Activated CD4-positive, alpha-beta T cell treated with anti-CD3 and anti-CD28 coated beads, Interleukin-2, amount 50 U/mL, for 24 hours (primary cell): ENCODE measurements at regions not wholly inside any gene's neighbourhood (a gene's known extent, or its start where the extent isn't known, plus 50 kb on each side); places are given as distances from the start of the nearest gene placed in this dataset.
"Not testable (repeated sequence)": the region's sequence is repeated elsewhere in the genome, so short reads cannot be mapped to it uniquely, and the experiment has no call there.

Experiments
- DNase-seq, 2 donors: peaks; one replicate each; pipeline ENCODE4 v3.0.0-alpha.2; 2020; ENCODE audit warnings: low read depth in 1 of 2, low spot score in 1 of 2

DNA sequence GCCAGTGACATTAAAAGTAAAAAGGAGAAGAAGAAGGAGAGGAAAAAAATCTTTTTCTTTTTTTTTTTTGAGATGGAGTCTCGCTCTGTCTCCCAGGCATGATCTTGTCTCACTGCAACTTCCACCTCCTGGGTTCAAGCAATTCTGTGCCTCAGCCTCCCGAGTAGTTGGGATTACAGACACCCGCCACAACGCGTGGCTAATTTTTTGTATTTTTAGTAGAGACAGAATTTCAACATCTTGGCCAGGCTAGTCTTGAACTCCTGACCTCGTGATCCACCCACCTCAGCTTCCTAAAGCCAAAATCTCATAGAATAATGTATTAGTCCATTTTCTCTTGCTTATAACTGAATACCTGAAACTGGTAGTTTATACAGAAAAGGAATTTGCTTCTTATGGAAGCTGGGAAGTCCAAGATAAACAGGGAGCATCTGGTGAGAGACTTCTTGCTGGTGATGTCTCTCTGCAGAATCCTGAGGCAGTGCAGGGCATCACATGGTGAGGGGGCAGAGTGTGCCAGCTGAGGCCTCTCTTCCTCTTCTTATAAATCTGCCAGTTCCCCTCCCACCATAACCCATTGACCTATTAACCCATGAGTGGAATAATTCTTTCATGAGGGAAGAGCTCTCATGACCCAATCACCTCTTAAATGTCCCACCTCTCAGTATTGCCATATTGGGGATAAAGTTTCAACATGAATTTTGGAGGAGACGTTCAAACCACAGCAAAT lies 466.3 kb downstream of the GADD45G start:
- DNase-seq: no peak

DNA sequence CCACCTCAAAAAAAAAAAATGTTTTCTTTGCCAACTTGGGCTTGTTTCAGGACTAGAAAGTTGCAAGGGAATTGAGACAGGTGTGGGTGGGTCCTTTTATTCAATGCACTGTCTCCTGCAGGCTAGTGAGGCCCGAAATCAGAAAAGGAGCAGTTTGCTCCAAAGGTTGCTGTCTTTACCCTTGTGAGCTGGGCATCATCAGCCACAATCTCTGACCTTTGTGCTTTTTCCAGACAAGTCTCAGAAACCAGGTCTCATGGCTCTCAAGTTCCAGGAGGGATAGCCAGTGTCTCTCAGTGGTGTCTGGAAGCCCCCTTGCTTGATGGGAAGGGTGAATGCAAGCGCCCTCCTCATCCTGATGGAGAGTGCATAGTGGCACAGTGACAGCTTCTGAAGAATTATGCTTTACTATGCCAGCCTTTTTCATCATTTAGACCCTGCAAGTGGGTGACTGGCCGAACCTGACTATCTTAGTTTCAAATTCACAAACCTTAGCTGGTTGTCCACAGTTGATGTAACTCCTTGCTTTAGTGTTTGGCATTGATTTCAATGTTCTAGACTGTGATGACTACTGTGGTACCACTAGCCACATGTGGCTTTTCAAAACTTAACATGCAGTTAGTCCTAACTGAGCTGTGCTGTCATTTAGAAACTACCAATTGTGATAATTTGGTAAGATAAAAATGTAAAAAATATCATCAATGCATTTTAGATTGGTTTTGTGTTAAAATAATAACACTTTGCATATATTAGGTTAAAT lies 468.6 kb downstream of the GADD45G start:
- DNase-seq: no peak

DNA sequence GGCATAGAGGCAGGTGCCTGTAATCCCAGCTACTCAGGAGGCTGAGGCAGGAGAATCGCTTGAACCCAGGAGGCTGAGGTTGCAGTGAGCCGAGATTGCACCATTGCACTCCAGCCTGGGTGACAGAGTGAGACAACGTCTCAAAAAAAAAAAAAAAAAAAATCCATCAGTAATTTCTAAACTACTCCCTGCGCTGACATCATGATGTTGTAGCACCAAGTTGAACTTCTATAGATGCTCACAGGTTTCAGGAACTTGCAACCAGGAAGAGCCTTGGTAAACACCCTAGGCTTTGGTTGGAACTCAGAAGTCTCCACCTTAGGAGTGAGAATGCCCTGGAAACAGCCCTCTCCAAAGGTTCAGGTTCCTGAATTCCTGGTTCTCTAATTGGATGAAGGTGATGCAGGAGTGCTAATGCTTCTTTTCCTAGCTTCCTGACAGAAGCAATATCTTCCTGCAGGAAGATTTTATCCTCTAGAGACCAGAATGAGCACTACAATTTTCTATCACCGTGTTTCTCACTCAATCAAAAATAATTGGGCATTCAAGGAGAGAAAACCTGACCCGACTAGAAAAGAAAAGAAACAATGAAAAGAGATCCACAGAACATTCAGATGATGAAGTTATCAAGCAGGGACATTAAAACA lies 469.6 kb downstream of the GADD45G start:
- no peak for DNase-seq

DNA sequence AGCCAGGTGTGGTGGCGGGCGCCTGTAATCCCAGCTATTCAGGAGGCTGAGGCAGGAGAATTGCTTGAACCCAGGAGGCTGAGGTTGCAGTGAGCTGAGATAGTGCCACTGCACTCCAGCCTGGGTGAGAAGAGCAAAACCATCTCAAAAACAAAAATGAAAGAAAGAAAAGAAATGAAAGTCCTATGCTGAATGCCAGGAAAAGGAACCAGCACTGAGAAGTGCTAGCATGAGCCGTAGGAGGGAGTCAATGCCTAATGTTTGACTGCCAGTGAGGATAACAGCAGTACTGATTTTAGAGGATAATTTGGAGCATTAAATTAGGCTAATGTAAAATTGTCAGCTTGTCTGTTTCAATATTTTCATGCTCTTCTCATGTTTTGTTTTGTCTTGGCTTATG lies 472.8 kb downstream of the GADD45G start:
- DNase-seq: not testable (repeated sequence)

DNA sequence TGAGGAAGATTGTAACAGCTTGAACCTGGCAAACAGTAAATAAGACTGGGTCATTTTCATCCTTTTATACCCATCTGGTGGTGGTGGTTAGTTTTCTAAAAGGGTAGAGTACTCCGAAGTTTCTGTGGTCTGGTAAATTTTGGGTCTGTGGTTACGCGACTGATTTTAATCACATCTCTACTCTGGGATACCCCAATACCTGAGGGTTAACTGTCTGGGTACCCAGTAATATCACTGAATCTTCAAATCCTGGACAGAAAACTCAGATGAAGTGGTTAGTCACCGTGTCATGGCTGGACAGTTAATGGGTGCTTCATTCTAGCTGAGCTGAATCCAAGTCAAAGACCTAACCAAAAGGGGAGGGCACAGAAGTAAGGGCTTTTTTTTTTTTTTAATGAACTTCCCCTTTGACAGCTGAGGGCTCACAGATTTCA lies 474.2 kb downstream of the GADD45G start:
- no peak for DNase-seq

DNA sequence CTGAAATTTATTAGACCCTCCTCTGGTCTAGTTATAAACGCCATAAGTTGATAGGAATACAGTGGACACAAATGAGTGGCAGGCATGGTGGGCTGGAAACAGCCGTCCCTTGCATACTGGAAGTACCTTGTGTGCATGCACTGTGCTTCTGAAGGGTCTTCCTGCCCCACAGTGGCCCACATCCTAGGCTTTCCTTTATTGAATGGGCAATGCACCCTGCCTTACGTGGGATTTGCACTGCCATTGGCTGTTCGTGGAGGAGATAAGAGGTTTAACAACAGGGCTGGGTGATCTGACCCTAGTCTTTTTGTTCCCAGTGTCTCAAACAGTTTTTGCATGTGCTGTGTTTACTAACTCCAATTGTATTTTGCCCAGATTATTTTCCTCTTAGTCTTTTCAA lies 480.8 kb downstream of the GADD45G start:
- no peak for DNase-seq

DNA sequence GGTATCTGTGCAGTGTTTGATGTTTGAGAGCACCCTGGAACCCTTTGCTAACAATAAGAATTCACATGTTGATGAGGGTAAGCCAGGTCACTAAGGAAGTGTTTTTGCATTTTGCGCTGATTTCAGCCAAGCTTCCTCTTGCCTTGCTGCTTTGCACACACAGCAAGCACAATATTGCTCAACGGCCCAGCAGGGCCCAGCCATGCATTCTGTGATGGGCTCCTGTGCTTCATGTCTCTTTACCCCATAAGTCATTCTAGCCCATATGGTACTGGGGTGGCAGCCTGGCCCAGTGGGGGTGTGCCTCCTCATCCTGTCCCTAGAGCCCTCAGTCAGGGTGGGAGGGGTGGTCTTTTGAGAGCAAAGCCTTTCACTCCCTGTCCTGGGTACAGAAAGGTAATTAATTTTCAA lies 481.3 kb downstream of the GADD45G start:
- DNase-seq: no peak

DNA sequence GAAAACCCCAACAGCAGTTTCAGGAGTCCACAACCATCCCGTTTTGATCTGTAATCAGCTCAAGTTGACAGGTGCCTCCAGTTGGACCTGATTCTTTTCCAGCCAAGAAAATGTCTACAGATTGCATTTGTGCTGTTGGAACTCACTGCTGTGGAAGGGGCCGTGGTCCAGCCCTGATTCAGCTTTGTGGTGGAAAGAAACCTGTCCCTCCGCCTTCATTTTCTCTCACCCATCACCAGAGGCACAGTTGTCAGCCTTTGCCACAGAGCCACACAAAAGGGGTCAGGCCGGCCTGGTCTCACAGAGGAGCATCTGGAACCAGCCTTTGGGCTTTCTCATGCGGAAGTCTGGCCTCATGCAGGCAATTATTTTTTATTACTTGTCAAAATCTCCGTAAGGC lies 483.6 kb downstream of the GADD45G start:
- no peak for DNase-seq

DNA sequence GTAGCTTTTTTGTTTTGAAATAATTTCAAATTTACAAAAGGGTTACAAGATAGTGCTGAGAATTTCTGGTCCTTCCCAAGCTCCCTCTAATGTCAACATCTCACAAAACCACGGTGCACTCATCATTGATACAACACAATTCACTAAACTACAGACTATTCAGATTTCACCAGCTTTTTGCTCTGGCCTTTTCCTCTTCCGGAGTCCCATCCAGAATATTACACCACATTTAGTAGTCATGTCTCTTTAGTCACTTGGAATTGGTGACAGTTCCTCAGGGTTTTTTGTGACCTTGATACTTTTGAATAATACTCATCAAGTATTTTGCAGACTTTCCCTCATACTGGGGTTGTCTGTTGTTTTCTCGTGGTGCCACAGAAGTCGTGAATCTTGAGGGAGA lies 484.0 kb downstream of the GADD45G start:
- no peak for DNase-seq

DNA sequence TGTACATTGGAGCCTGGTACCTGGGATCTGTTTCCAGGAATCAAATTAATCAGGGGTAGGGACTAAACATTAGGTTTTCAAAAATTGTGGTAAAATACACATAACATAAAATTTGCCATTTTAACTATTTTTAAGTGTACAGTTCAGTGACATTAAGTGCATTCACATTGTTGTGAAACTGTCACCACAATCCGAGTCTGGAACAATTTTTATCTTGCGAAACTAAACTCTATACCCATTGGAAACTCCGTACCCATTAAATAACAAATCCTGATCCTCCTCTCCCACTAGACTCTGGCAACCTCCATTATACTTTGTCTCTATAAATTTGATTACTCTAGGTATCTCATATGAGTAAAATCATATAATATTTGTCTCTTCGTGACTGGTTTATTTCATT lies 486.2 kb downstream of the GADD45G start:
- DNase-seq: no peak

DNA sequence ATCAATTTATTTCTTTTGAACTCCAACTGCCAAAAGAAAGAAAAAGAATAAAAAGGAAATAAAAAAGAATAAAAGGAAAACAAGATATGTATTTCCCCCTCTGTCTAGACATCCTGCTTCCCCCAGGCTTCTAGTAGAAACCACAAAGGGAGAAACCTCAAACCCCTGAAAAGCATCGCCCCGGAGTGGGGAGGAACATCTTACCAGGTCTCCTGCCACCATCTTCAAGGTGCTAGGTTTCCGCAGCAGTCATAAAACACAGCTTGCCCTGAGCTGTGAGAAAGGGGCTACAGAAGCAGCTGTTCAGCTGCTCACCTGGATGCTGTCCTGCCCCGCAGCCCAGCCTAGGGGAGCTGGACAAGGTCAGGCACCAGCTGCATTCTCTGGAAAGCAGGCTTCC lies 487.7 kb downstream of the GADD45G start:
- DNase-seq: peak in 1 of 2 donors; percentile 3

DNA sequence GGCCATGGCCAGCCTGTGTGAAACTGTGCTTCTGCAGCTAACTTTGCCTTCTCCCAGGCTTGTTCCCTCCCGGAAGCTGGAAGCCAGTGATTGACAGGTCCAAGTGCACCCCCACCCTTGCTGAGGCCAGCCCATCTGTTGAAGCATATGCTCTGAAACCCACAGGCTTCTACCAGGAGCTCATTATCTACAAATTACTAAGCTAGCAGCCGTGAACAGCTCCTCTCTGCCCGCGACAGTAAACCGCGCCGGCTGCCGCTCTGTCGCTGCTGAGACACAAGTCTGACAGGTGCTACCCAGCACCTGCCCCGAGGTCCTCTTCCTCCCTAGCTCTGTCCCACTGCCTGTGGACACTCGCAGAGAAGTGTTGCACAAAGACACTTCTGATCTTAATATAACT lies 490.9 kb downstream of the GADD45G start:
- DNase-seq: no peak

DNA sequence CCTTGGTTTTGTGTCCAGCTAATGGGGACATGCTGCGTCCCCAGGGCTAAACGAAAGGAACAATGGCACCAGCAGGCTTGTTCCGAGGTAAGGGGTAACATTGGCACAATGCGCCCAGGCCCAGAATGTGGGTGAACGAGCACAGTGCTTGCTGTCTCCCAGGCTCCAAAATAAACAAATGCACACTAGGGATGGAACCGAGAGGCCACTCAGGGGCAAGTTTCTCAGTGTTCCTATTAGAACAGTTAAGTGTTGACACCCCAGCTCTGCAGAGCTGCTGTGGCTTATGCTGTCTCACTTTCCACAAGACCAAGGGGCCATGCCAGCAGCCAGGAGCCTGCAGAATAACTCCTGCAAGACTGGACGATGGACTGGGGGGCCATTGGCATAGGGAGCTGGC lies 492.4 kb downstream of the GADD45G start:
- no peak for DNase-seq

DNA sequence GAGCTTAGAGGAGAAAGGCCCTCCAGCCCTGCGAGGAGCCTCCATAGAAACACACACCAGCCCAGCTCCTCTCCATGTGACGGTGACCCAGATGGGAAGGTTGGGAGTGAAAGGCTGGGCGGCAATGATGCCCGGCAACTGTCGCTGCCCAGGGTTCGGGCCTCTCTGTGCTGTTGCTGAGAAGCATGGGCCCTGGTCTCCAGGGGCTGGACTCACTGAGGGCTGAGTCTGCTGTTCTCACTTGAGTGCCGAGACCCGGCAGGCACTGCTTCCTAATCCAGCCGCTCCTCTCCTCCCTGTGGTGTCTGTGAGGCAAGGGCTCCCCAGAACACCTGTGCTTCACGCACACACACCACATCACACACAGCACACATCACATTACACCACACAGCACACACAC lies 493.6 kb downstream of the GADD45G start:
- DNase-seq: no peak

DNA sequence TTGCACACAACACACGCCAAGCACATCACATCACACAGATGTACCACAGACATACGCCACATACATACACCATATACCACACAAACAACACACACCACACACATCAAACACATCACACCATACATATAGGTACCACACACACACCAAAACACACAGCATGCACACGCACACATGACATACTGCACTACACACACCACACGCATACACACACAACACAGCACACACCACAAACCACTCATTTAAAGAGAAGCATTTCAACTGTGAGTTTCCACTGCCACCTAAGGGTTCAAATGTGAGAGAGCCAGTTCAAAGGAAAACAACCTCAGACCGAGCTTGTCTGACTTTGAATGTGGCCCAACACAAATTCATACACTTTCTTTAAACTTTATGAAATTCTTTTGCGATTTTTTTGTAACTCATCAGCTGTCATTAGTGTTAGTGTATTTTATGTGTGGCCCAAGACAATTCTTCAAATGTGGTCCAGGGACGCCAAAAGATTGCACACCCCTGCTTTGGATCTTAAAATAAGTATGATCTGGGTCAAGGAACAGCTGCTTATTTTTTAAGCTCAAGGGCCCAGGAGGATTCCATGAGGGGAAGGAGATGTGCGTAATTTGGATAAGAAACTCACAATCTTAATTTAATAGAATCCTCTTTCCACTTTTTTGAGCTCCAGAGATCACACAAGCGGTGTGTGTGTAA lies 494.6 kb downstream of the GADD45G start:
- DNase-seq: no peak

DNA sequence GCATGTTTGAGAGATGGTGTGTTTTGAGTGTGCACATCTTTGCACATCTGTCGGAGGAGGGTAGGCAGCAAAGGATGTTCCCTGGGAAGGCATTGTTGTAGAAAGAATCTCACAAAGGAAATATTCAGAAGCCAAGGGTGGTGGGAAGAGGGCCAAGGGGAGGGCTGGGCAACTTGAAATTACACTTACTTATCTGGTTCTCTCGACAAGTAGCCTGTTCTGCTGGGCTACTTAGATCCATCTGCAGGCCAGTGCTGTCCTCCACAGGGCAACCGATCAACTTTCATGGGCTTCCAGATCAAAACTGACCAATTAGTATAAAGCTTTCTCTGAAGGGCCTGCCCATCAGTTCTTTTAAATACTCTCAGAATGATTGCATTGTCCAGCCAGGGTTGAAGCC lies 495.2 kb downstream of the GADD45G start:
- DNase-seq: no peak

DNA sequence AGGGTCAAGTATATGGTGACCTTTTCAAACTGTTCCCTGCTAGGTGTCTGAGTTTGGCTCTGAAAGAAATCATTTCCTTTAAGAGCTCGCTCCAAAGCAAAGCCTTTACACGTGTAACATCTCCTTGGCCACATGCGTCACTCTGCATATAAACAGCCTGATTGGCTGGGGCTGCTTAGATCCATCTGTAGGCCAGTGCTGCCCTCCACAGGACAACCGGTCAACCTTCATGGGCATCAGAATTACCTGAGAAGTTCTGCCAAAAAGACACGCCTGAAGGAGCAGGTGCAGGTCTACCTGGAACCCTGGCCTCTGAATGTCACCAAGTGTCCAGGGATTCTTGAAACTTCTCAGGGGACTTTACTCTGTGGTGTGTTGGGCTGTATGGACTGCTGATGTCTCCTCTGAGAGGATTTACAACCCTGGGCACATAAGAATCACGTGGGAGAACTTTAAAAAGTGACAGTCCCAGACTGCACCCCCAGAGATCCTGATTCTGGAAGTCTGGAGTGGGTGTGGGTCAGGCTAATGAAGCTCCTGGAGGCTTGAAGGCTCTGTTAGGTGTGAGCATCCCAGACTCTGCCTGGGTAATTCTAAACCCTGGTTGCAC lies 497.6 kb downstream of the GADD45G start:
- peak; percentile 52 to 75 for DNase-seq

DNA sequence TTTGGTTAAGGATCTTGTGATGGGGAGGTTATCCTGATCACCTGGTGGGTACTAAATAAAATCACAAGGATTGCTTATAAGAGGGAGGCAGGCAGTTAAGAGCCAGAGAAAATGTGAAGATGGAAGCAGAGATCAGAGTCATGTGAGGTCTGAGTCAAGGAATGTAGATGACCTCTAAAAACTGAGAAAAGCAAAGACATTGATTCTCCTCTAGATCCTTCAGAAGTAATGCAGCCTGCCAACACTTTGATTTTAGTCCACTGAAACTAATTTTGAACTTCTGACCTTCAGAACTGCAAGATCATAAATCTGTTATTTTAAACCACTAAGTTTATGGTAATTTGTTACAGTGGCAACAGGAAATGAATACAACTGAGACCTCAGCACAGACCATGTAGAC lies 499.0 kb downstream of the GADD45G start:
- DNase-seq: no peak

DNA sequence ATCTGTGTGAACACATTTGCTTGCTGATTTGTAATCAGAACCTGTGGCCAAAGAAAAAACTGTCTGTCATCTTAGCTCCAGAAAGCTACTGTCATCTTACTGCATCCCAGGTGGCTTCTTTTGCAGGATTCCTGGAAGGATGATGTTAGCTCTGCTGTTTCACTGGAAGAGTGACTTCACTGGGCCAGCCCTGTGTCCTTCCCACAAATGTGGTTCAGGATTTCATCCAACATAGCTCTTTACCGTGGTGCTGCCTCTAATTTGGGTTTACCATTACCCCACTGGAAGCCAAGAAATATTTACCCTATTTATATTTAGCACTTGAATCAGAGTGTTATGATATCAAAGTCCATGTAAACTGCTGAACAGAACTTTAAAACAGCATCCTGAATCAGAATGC lies 501.0 kb downstream of the GADD45G start:
- DNase-seq: no peak

DNA sequence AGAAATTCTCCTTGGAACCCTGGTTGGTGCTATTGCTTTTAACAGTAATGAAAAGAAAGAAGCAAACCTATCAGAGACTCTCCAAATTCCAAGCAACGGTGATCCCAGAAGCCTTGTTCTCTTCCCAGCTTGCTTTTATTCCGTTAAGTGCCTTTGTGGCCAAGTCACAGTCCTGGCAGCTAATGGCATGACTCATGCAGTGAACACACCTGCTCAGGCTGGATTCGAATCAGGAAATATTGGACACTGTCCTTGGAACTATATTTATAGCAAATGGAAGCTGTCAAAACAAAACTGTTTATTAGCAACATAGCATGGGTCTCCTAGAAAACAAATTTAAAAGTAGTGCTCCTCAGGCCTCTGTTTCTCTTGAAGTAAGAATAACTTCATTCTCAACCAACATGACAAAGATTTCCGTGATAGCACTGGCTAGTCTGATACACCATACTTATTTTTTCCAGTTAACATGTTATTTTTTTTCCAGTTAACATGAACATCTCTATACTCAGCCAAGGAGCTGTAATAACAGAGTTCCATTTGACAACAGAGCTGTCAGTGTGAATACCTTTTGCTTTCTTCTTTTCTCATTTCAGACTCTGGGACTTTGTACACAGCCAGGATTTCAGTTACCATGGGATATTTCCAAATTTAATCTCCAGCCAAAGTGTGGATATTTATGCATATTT lies 502.4 kb downstream of the GADD45G start:
- no peak for DNase-seq
